Glomerular endothelial cell (primary cell): ENCODE measurements at regions not wholly inside any gene's neighbourhood (a gene's known extent, or its start where the extent isn't known, plus 50 kb on each side); places are given as distances from the start of the nearest gene placed in this dataset.
A peak's percentile ranks its signal among the peaks of the same experiment; 100 is the strongest.
"Not testable (repeated sequence)": the region's sequence is repeated elsewhere in the genome, so short reads cannot be mapped to it uniquely, and the experiment has no call there.

ENCODE experiments used
- DNase-seq: peaks from one replicate; pipeline ENCODE4 v3.0.0-alpha.2; 2011; ENCODE audit warnings: low read depth, low spot score; ENCODE audit errors: extremely low read depth

DNA sequence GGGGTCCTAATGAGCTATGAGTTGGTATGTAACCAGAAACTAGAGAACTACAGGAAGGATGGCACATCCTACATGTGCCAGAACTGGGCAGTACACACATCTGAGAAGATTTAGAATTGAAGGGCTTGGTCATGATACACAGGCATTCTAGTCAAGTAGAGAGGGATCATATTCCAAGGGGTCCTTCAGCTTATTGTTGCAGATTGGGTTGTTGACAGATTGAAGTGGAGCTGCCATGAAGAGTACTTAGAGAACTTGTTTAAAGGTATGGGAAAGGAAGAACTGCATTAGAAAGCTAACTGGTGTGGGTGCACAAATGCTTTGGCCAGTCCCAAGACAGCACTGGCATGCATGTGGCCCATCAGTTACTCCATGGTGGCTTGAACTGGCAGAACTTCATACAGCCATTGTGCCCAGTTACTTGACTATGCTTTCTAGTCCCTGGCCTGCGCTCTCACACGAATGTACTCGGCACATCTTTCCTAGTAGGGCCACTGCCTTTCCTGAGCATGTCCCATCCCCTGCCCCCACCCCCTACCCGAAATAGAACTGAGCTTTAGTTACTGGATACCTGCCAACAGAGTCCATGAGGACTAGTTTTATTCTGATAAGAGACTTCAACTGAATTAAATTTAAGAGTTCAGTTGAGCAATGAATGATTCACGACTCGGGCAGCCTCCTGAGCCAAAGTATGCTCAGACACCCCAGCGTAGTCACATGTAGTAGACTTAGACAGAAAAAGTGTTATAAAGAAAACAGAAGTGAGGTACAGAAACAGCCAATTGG, 64.0 kb downstream of the CCNG2 start:
- DNase-seq: no peak

DNA sequence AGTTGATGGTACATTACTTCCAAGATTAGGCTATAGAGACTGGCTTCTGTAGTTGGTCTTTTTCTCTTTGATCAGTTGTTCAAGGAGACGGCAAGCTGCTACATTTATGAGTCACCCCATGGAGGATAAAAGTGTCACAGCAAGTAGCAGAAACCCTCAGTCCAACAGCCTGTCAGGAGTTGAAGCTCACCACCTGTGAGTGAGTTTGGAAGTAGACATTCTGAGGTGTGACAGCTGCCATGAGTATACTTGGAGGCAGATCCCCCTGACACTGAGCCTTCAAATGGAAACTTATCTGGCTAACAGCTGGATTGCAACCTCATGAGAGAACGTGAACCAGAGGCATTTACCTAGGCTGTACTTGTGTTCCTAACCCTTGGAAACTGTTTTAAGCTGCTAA, 68.0 kb downstream of the CCNG2 start:
- DNase-seq: no peak

DNA sequence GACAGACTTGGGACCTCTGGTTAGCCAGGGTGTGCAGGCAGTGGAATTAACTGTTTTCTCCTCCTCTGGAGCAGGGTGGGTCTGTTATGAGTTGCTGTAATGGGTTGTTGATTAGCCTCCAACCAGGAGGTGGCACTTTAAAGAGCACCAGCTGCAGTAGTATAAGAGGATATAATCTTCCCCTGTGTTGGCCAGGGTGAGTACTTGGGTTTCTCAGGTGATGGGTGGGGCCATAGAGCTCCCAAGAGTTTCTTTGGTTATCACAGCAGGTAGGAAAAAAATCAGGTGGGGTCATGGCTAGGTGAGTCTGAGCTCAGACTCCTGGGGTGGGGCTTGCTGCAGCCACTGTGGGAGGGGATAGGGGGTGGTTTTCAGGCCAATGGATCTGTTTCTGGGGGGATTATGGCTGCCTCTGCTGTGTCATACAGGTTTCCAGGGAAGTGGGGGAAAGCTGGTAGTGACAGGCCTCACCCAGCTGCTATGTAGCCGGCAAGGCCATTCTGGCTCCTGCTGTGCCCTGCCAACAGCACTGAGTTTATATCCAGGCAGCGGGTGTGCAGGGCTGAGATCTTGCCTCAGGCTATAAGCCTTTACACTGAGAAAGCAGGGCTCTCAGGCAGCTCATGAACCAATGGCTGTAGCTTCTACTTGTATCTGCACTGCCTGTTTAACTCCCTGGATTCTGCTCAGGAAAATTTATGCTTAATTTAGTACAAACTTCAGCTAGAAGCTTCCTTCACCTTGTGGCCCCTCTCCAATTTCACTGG, 70.1 kb downstream of the CCNG2 start:
- no peak for DNase-seq

DNA sequence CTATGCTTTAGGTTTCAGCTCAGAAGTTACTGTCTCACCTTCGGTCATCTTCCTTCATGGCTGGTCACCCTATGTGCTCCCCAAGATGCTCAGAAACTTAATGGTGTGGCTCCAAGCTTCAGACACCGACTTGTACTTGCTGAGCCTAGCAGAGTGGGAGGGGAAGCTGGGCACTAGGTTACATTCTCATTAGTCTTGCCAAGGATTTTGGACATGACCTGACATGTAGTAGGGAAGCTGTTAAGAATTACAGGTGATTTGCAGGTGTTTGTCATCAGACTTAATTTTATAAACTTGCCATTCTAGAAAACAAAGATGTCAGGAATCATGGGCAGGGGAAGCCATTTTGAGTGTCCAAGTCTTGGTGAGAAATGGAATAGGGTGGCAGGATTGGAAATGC, 72.4 kb downstream of the CCNG2 start:
- DNase-seq: no peak

DNA sequence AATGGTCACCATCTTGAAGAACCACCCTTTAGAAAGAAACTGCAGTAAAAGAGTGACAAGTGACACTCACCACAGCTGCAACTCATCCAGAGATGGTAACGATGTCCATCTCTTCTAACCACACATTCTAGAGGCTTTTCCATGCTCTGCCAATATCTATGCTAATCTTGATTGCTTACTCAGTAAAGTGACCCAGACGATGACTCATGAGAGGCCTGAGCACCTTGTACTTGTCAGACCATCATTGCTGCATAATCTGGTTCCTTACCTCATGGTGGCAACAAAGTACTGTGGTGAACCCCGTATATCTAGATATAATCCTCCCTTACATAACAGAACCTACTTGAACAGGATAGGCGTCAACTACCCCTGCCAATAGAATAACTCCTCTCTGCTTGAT, 75.6 kb downstream of the CCNG2 start:
- no peak for DNase-seq

DNA sequence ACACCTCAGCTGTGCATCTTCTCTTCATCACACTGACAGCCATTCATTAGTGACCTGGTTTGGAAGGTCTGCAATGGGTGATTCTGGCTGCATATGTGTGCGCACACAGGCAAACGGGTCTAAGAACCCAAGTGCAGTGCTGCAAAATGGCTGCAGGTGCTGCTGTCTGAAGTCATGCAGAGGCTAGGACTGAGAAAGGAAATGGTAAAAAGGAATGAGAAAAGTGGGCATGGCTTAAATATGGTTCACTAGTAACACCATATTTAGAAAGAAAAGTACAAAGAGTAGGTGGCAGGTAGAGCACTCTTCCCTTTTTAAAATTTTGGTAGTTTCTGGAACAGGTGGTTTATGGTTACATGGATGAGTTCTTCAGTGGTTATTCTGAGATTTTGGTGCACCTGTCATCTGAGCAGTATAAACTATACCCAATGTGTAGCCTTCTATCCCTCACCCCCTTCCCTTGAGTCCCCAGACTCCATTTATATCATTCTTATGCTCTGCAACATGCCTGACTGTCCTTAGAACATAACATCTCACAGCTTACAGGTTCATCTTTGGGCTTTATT, 78.4 kb downstream of the CCNG2 start:
- DNase-seq: no peak

DNA sequence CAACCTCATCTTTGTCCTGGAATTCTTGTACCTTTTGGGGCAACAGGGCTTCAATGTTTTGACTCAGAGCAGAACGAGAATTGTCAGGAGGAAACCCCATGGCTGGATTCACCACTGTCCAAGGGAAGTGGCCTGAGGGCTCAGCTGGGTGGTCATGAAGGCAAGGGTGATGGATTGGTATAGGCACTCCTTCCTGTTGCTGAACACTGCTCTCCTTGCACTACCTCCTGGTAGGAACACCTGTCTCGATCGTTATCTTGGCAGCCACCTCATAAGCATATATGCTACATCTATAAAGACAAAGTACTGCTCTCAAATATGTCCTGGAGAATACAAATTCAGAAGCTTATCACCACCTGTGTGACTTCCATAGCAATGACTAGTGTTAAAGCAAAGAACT, 79.8 kb downstream of the CCNG2 start:
- DNase-seq: no peak

DNA sequence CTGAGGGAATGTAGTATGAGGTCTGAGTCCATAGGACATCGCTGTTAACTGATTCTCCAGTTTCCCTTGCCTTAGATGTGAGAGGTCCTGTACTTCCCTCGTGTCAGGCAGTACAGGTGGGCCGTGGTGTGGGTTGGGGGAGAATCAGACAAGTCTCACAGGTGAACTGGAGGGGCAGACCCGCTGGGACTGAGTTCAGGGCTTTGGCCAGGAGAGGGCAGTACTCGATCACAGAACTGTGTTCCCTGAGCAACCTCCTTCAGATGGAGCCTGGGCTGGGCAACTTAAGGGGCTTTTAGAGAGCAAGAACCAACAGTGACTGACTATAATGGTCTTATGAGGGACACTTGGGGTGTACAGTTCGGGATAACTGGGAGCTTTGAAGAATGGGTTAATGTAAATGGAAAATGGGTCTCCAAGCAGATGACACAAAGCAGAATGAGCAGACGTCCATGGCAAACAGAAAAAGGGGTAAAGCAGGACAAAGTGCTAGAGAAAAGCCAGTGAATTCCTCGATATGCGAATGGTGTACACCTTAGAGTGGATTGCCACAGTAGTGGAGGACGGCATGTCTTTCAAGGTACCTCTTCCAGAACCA, 83.6 kb downstream of the CCNG2 start:
- peak; percentile 14 for DNase-seq

DNA sequence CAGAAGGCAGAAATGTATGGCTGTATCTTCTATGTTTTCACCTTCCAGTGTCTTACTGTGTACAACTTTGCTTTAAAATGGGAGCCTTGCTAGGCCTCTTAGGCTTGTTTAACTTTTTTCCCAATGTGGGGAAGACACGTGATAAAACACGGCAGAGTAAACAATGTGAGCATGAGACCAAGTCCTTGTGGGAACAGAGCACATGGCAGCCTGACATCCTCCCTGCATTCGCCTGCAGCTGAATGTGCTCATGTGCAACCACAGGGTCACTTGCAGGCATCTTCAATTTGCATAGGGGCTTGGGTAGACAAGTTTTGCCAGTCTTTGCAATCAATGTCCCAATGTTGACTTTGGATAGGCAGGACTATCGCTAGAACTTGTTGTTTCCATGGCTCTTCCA, 91.8 kb downstream of the CCNG2 start:
- DNase-seq: no peak

DNA sequence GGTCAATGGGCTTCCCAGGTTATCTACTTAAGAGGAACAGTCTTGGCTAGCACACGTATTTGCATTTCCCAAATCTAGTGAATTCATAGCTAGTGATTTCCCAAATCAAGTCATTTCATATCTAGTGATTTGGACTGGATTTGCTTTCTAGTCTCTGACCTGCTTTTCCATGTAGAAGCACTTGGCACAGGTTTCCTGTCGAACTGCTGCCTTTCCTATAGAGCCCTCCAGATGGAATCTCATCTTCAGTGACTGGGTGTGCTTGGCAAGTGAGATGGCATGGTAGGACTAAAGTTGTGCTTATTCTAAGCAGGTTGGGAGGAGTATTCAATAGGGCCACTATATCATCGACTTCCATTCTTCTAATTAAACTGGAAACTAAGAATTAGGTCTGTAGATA, 94.7 kb downstream of the CCNG2 start:
- no peak for DNase-seq

DNA sequence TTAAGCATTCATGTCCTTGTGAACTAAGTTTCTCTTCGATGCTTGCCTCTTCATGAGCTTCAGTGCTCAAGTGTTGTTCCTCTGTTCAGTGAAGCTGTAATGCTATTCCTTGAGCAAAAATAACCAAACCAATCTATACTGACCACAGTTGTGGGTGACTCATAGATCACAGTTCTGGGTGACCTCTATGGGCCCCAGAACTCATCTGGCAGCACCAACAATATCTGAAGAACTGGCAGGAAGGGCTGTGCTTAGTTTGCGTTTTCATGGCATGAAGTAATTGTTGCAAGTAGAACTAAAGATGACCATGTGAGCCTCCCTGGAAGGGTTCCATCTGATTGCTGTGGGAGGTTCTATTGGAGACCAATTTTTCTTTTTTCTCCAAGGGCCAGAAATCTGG, 106.2 kb downstream of the CCNG2 start:
- DNase-seq: no peak

DNA sequence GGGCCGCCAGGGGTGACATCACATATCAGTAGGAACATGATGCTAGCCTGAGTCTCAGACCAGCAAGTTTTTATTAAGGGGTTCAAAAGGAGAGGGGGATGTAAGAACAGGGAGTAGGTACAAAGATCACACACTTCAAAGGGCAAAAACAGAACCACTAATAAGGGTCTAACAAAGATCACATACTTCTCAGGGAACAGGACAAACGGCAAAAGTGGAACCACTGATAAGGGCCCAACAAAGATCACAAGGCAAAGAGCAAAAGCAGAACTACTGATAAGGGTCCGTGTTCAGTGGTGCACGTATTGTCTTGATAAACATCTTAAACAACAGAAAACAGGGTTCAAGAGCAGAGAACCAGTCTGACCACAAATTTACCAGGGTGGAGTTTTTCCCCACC, 107.0 kb downstream of the CCNG2 start:
- DNase-seq: not testable (repeated sequence)

DNA sequence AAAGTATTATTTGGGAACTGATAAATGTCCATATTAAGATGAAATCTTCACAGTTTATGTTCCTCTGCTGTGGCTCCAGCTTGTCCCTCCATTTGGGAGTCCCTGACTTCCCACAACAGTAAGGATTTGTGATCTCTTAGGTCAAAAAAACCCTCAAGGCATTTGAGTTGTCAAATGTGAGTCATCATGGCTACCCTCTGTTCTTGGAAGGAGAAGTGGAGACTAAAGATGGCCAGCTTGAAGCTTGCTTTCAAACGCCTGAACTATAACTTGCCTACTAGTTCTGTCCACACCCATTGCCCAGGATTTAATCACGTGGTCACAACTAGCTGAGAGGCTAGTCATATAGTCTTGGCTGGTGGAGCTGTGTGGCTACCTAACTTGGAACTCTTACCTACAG, 107.8 kb downstream of the CCNG2 start:
- no peak for DNase-seq

DNA sequence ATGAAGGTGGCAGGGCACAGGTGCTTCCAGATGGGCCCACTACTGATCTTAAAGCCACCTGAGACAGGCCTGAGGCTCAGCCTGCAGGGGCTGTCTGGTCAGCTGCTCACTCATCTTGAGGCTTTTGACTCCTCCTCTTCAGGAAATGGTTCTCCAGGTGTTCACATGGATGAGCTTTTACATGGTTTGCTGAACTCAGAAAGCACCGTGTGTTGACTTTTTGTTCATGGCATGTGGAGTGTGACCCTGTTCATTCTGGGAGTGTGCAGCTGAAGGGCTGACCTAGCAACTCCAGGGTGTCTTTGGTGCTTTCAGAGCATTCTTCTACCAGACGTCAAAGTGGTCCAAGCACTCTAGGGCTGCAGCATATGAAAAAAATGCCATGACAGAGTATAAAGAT, 111.1 kb downstream of the CCNG2 start:
- DNase-seq: no peak

DNA sequence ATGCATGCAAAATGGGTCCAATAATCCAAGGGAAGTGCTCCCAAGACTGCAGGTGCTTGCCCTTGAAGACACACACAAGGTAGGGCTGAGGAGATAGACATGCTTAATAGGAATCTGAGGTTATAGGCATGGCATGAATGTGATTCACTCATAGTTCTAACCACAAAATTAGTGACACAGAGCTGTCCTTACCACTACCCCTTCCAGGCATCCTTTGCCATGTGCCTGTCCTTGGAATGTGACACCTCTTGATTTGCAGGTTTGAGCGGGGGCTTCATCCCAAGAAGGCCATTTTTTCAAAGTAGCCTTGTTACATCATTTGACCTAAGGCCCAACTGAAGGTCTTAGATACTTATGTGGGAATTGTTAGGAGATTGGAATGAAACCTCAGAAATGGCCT, 112.5 kb downstream of the CCNG2 start:
- no peak for DNase-seq

DNA sequence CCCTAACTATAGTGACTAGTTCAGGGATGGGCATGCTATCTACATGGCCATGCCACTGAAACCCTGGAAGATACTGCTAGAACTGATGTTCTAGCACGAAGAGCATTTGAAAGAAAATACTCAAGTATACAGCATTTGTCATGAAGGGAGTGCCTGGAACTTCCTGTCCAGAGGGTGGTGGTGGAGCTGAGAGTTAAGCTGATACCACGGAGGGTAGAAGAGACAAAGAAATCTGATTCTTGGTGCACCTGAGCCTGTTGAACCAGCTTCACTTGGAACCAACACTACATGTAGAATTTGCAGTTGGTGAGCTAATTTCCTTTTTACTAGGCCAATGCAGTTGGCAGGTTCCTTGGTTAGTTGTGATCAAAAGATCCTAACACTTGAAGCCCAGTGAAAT, 116.4 kb downstream of the CCNG2 start:
- no peak for DNase-seq

DNA sequence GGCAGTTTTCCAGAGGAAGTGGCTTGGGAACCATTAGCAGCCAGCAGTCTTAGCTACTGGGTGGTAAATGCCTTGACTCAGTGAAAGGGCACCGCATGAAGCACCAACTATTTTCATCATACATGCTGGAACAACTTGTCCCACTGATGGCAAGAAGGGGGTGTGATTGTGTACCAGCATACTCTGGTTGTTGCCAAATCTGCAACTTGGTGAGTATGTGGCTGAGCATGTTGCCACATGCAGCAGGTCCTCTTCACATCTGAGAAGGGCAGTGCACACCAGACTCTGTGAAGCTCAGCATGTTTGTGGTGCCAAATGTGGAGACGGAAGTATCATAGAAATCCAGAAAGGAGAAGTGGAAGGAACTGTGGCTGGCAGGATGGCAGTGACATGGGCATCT, 122.1 kb downstream of the CCNG2 start:
- not testable (repeated sequence) for DNase-seq

DNA sequence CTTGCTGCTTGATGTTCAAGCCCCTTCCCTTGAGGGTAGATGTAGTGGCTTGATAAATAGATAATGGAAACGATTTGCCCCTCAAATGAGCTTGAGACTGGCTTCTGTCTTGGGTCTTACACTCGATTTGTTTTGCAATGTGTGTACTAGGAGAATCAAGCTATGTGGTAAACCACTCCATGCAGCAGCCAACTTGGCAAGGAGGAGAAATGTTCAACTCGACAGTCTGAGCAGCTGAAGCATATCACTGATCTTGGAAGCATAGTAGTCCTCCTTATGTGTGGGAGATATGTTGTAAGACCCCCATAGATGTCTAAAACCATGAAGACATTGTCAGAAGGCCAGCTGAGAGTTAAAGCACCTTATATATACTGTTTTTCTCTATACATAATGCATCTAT, 125.3 kb downstream of the CCNG2 start:
- no peak for DNase-seq

DNA sequence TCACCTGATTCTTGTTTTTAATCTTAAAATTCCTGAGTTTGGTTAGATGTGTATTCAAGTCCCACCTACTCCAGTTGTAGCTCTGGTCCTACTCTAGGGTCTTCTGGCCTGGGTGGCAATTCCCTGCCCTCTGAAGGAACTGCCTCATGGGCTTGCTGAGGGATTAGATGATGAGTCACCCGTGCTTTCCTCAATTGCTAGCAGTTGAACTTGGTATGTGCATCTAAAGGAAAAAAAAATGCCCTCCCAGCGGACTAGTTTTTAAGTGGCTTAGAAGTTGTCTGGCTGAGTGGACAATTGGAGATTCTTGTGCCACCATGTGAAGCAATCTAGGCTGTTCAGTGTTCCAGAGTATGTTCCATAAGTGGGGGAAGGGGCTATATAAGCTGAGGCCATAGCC, 127.0 kb downstream of the CCNG2 start:
- DNase-seq: no peak

DNA sequence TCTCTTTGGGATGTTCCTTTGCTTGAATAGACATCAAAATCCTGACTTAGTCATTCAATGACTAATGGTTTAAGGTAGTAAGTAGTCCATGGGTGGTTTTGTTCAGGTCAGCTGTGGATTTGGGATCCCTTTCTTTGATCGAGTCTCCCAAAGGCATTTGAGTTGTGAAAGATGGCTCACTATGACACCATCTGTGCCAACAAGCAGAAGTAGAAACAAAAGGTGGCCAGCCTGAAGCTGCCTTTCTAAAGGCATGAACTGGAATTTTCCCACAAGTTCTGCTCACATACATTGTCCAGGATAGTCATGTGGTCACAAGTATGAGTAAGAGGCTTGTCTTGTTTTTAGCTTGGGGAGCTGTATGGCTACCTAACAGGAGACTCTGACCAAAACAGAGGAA, 129.9 kb downstream of the CCNG2 start:
- no peak for DNase-seq

DNA sequence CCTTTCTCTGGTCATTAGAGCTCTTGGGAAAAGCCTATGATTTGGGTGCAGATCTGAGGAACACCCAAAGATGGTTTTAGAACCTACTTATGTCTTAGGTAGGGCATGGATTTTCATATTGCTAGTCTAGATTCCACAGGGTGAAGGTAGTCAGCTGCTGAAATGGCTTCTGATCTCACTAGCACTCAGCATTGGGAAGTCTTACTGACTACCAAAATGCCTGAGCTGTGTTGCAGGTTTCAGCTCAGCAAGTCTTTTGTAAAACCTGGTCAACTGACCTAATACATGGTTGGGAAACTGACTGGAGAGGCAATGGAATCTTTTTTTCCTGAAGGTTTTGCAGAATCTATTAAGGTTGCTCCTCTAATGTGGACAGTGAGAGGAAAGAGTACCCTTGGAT, 136.4 kb downstream of the CCNG2 start:
- DNase-seq: no peak

DNA sequence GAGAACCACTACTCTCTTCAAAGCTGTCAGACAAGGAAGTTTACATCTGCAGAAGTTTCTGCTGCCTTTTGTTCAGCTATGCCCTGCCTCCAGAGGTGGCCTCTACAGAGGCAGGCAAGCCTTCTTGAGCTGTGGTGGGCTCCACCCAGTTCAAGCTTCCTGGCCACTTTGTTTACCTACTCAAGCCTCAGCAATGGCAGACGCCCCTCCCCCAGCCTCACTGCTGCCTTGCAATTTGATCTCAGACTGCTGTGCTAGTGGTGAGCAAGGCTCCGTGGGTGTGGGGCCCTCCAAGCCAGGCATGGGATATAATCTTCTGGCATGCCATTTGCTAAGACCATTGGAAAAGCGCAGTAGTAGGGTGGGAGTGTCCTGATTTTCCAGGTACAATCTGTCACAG, 144.0 kb downstream of the CCNG2 start:
- not testable (repeated sequence) for DNase-seq
